ENCODE measurements at regions not wholly inside any gene's neighbourhood (a gene's known extent, or its start where the extent isn't known, plus 50 kb on each side); places are given as distances from the start of the nearest gene placed in this dataset.
"Not testable (repeated sequence)": the region's sequence is repeated elsewhere in the genome, so short reads cannot be mapped to it uniquely, and the experiment has no call there.

DNA sequence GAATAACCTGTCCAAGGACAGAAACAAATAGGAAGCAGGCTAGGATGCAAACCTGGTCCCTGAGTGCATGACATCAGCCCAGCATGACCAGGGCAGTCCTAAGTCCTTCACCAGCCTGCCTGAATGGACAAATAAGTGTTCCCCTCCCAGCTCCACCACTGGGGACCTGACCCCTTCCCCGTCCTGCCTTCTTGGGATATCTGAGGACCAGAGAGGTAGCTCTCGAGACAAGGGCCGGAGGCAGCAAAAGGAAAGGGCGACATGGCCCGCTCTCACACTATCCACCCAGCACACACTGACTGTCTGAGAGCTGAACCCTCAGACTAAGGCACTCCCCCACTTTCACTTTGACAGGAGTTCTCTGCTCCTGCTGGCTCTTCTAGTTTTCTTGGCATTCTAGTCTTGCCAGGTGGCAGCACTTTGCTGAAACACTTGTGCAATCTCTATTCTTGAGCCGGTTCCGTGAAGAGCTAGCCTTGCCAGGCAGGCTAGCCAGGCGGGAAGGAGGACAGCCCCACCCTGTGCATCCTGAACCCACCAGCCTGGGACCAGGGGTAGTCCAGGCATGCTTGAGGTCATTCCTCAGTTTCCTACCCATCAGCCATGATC is 251.1 kb upstream of the RAB4A start:
- no peak for DNase-seq

DNA sequence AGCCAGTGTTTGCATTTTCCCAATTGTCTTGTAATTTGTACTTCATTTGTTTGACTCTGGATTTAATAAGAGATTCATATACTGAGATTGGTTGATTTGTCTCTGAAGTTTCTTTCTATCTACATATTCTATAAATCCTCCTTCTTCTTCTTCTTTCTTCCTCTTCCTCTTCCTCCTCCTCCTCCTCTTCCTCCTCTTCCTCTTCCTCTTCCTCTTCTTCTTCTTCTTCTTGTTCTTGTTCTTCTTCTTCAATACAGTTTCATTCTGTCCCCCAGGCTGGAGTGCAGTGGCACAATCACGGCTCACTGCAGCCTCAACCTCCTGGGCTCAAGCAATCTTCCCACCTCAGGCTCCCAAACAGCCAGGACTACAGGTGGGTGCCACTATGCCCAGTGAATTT is 249.9 kb upstream of the RAB4A start:
- not testable (repeated sequence) for DNase-seq

DNA sequence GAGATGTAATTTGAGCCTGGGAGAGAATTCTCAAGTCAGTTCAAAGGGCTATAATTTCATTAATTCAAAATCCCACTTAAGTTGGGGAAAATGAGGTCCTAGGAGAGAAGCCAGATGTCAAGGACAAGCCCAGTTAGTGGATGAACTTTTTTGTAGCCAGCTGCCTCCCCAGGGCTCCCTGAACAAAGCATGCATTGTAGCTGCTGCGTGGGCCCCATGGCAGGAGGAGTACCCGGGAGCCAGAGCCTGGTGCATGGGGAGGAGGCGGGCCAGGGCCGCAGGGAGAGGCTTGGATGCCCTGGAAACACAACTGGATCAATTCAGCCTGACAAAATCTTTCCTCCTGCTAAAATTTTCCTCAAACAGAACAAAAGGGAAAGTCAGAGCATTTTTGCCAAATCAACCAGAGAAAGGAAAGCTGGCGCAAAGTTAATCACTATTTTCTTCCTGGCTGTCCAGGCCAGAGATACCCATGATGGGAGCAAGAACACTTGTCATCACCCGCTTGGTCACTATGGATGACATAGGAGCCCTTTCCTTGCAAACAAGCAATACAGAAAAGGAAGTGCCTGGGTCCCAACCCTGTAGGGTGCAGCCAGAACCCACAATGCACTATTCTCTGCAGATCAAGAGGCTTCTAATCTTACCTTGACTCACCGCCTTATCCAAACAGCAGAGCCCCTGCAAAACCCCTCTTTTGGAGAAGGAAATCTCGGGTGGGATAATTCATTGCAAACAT is 248.1 kb upstream of the RAB4A start:
- DNase-seq = no peak

DNA sequence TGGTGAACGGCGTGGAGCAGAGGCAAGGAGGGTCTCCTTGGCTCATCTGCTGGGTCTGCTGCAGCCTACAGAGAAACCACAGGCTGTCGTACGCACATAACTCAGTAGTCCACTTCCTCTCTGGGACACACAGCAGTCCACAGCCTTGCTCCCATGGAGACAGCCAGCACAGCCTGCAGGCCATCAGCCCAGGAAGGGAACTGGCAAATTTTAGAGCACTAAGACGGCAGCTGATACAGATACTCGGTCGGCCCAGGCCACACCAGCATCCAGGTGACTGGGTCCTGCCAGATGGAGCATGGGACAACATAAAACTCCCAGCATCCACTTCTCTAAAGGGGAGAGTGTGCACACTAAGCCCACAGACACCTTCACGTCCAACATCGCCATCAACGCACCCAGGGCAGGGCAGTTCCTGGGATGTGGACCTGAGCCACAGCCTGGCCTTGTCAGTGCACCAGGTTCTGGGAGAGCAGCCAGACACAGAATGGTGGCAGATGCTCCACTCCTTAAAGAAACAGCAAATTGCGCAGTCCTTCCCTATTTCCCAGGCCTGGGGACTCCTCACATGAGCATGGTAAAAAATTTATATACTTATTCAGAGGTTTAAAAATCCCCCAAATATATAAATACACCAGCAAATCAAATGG is 247.1 kb upstream of the RAB4A start:
- DNase-seq = no peak

DNA sequence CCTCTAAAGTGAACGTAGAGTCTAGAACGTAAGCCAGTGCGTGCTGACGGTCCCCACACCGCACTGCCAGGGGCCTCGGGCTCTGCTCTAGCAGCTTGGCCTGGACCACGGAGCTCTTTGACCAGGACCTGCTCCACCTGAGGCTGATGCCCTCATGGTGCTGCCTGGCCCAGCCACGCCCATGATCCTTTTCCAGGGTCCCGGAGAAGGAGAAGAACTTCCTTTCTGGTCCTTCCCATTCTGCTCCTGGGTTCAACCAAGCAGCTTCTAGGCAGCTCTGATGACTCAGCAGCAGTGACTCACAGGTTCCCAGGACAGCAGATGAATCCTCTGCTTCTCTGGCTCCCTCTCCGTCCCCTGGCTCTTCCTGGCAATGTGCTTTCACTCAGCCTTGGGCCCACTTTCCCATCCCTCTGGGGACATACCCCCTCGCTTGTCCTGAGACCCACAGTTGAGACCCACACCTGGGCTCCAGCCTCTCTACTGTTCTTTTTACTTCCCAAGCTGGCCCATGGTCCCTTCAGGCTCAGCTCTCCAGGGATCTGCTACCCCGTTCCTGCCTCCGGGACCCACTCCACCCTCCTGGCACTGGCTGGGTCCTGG is 246.3 kb upstream of the RAB4A start:
- DNase-seq = no peak

DNA sequence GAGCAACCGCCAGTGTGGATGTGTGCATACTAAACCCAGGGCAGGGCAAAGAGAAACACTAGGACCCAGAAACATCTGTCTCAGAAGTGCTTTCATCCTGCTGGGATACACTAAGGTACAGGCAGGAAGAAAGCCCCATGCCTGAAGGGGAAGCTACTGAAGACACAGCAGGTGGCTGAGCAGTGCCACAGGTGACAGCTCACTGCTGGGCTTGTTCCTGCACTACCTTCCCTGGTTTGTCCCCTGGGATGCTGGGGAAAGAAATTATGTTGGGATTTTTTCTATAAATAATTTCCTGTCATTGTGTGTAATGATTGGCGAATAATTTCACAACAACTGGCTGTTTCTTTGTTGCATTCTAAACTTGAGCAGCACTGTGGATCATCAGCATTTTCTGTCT is 245.3 kb upstream of the RAB4A start:
- no peak for DNase-seq

DNA sequence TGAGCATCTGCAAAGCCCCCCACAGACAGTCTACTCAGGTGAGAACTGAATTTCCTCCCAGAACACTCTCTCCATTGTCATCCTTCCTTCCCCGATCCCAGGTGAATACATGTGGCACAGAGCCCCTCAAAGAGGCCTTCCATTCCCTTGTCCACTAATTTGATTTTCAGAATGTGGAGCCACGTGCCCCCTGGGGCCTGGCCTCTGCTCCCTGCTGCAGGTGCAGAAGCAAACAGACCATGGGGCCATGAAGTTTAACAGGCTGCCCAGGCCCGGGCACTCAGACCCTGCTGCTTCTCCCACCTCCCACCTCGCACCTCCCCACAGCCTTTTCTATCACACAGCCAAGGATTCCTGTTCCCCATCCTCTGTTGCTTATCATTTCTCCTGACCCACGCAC is 243.8 kb upstream of the RAB4A start:
- no peak for DNase-seq

DNA sequence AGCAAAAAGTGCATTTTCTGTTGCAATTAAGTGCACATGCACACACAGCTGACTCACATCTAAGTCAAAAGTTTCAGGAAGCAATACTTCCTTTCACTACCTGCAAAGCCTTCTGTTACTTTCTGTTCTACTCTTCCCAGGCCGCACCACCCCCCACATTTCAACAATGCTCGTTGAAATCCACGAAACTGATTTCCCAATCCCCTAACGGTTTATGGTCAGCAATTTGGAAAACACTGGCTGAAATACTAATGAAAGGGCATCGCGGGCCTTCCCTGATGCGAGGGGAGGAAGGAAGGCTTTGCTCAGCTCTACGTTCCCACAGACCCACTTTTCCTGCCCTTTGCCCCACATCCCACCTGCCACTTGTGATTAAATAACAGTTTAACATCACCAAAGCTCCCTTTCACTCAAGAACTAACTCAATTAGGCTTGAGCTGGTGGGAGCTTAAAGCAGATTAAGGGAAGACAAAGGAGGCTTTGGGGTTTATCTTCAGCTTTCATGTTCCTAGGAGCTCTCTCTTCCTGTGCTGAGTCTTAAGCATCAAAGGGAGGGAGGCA is 243.2 kb upstream of the RAB4A start:
- DNase-seq = peak; percentile 44

DNA sequence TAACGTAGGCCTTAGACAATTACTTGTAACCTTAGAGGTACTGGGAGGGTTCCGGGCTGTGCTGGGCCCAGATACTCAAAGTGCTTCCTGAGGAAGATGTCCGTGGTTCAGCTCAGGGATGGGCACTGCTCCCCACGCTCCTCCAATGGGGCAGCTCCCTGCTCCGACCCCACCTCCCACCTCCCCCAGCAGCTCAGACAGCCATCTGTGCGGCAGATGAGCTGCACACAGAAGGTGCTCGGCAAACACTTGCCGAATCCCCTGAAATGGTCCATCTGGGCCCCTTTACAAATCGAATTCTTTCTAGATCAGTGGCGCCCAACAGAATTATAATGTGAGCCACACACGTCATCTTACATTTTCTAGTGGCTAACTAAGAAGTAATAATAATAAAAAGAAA is 242.4 kb upstream of the RAB4A start:
- DNase-seq = no peak

DNA sequence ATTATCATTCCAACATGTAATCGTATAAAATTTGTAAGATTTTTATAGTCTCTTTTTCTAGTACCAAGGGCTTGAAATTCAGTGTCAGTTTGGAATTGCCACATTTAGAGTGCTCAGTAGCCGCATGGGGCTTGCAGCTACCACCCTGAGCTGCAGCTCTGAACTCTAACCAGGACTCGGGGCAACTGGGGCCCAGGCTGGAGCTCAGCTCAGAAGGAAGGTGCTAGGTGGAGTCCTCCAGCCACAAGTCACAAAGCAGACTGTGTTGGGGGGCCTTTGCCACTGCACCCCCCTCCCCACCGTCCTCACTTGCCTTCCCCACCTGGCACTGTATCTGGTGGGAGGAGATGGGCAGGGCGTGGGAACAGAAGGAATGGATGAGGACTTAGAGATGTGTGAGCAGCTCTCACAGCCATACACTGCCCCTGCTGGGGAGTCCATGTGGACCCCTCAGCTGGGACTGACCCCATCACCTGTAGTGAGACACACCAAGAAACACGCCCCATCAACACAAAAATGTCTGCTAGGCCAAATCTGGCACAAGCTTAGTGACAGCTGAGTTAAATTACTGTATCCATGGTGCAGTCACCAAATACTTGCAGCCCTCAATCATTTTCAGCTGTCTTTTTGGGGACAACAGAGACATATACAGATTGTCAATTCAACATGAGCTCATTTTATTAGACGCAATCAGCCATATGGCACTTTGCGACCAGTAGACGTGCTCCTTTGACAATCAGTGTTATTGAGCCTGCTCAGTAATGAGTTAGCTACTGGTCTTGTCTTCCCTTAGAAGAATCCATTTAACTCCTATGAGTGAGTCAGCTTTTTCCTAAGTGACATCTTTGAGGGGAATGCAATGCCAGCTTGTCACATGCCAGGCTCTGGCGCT is 241.7 kb upstream of the RAB4A start:
- no peak for DNase-seq

DNA sequence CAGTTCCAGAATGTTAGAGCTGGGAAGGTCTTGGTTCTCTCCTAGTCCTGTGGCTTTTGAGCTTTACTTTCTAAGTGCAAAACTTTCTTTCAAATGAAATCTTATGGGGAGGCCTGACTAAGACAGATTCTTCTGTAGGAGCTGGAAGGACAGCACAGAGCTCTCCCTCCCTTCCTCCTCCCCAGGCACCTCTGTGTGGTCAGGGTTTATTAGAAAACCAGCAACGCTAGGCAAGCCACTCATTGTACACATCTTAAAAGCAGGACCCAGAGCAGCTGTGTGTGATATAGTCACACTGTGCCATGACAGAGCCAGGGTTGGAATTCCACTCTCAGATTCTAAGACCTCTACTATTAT is 241.1 kb upstream of the RAB4A start:
- DNase-seq = no peak

DNA sequence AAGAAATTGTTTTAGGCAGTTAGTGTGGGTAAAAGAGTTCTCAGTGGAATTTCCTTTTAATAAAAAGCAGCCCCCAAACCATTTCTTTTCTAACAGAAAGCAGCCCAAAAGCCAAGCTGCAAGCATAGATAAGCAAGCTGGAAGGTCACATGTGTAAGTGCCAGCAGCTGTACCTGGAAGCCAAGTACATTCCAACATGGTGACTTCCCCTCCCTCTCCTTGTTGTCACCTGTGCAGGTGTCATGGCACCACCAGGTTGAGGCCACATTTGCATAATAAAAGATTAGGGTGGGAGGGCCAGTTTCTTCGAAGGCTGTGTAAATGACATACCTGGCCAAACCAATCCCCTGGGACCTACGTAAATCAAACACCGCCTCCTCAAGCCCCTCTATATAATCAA is 240.3 kb upstream of the RAB4A start:
- DNase-seq = no peak

DNA sequence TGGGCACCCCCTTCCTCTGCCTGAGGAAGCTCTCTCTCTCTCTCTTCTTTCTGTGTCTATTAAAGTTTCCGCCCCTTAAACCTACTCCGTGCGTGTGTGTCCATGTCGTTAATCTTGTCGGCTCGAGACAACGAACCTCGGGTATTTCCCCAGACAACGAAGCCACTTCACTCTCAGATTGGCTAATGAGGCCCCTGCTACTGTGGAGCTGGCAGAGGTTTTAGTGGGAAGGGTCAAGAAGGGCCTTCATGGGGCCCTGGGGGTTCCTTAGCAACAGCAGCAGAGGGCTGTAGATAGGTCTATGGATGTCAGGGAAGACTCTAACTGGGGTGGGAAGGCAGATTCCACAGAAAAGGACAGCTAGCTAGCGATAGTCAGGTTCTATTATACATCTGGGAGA is 239.8 kb upstream of the RAB4A start:
- DNase-seq = no peak

DNA sequence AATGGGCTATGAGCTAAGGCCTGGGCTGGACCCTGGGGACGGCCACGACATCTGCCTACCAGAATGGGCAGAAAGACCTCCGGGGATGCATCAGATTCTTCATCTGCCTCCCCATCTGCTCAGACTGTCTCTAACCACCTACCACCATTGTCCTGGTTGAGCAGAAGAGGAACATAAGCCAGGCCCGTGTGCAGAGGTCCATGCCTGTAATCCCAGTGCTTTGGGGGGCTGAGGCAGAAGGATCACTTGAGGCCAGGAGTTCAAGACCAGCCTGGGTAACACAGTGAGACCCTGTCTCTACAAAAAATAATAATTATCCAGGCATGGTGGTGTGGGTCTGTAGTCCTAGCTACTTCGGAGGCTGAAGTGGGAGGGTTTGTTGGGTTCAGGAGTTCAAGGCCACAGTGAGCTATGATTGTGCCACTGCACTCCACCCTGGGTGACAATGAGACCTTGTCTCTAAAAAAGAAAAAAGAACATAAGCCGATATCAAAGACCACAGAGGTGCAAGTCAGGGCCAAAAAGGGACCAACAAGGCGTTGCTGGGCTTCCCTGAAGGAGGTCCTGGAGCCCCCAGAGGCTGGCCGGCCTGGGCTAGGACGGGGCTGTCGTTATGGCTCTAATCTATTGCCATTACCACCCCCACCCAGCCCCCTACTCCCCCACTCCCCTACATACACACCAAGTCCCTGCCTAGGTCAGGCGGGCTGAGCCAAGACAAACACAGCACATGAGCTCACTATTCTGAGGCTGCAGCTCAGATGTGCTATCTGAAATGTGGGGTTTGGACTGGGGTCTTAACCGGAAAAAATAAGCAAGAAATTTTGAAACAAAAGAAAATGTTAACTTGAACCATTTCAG is 239.2 kb upstream of the RAB4A start:
- no peak for DNase-seq

DNA sequence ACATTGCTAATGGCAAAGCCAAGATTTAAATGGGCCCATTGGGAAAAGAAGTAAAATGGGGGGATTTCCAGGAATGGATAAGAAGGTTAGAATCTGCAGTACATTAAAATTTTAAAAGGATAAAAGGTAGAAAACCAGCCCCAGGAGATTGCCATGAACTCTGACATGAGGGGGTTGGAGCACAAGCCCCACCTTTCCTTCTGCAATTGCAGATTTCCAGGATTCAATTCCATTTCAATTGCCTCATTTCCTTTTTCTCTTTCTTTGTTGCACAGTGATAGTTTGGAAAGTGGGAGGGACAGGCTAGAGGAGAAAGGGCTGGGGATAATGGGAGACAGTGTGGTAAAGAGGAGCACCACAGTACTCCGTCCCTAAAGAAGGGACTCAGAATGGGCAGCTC is 238.5 kb upstream of the RAB4A start:
- DNase-seq = no peak

DNA sequence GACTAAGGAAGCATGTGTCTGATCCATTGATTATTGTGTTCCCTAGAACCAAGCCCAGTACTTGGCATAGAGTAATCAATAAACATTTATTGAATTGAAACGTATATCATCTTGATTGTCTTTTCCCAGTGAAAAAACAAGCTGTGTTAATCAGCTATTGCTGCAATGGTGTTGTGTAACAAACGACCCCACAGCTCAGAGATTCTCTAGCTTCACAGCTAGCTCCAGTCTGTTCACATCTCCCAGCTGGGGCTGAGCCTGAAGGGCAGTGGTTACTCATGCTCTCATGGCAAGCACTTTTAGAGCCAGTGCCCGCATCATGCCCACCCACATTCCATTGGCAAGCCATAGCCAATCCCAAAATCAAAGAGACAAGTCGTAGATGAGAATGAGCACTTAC is 237.4 kb upstream of the RAB4A start:
- no peak for DNase-seq

DNA sequence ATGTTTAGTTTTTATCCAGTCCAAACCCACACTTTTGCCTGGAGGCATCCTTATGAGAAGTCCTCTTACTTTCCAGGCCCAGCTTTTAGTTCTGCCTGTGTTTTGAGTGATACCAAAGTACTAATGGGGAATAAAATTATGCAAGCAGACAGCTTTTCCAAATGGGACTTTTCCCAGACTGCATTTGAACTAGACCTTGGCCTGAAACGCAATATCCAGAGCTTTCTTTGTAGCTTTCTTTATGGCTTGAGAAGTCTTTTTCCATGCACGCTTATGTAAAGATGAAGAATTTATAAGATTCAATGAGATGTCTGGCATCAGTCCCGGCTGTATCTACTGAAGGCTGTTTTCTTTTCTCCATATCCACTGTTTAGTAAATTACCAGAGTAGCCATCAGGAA is 236.6 kb upstream of the RAB4A start:
- DNase-seq = no peak

DNA sequence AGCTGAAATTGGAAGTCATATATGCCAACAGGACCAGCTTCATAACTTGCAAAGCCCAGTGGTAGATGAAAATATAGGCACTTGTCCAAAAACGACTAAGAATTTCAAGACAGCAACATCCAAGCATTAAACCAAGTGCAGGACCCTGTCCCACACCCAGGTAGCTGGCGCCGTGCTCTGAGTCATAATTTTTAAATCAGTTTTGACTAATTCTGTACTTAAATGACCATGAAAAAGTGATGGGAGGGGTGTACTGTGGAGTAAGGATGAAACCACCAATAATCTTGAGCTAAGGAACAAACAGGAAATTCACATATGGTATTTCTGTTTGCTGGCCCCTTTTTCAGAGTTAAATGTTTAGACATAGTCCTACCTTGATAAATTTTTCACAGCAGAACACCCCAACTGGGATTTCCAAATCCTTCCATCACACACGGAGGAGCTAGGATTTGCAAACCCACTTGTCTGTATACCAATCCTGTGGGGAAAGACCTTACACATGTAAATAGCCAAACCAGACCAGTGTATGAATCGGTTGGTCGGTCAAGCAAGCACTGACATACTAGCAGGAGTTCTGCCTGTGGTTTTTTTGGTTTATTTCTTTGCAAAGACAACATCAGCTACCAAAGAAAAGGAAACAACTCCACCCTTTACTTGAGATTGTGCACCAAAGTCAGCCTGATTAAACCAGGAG is 235.7 kb upstream of the RAB4A start:
- peak; percentile 25 for DNase-seq

DNA sequence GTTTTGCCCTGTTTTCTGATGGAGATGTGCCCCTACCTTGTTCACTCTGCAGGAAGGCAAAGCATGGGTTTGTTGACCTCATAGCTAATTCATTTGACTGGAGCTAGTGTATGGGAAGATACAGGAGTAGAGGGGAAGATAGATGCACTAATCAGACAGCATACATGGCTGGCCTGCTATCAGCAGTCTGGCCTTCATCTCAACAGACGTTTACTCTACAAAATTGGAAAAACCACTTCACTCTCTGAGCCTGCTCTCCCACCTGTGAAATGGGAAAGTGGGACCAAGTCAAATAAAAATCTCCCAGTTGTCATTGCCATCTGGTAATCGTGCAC is 235.2 kb upstream of the RAB4A start:
- DNase-seq = no peak

DNA sequence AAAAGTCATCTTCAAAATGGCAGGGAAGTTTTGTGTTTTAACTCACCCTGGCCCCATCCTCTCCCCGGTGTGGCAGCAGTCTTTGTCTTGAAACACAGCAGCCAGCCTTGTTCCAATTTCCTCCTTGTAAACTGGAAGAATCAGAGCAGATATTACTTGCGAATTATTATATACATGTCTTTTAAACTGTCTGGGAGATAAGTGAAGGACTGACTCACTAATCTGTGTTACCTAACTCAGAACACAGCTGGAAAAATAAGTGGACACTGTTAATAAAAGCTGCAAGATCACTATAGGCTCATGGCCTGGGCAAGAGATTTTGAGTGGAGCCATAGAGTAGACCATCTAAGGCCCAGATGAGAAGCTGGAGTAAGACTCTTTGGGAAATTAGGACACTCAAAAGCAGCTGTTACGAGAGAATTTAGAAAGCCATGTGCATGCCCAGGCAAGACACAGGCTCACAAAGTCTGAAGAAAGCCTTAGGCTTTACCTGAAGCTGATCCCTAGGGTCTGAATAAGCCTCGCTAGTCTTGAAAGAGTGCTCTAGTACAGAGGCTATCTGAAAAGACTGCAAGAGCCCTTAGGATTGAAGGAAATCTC is 233.0 kb upstream of the RAB4A start:
- DNase-seq = no peak
